Neuronal stem cell (in vitro differentiated cells): ENCODE measurements at regions not wholly inside any gene's neighbourhood (a gene's known extent, or its start where the extent isn't known, plus 50 kb on each side); places are given as distances from the start of the nearest gene placed in this dataset.
"Not testable (repeated sequence)": the region's sequence is repeated elsewhere in the genome, so short reads cannot be mapped to it uniquely, and the experiment has no call there.

Source experiments
- DNase-seq: peaks from one replicate; pipeline ENCODE4 v3.0.0-alpha.2; 2013; ENCODE audit warnings: low spot score
- H2AFZ ChIP-seq: one replicate; pipeline ENCODE4 v1.6.1; 2013; ENCODE audit warnings: mild to moderate bottlenecking, low read length, inconsistent platforms
- H2AK5ac ChIP-seq: 2 replicates; pipeline ENCODE4 v1.6.1; 2013; ENCODE audit warnings: low read depth, mild to moderate bottlenecking, inconsistent platforms, low read length, moderate library complexity, mixed read lengths
- H2BK120ac ChIP-seq: 2 replicates; pipeline ENCODE4 v1.6.1; 2013; ENCODE audit warnings: low read depth, mild to moderate bottlenecking, inconsistent platforms, low read length, moderate library complexity, mixed read lengths
- H2BK12ac ChIP-seq: one replicate; pipeline ENCODE4 v1.6.1; 2013; ENCODE audit warnings: low read length, inconsistent platforms
- H2BK15ac ChIP-seq: 2 replicates; pipeline ENCODE4 v1.6.1; 2013; ENCODE audit warnings: mild to moderate bottlenecking, low read length, inconsistent platforms, mixed read lengths
- H2BK5ac ChIP-seq: one replicate; pipeline ENCODE4 v1.6.1; 2013; ENCODE audit warnings: inconsistent platforms, mild to moderate bottlenecking, low read length, moderate library complexity
- H3K14ac ChIP-seq: one replicate; pipeline ENCODE4 v1.6.1; 2013; ENCODE audit warnings: low read length, inconsistent platforms
- H3K18ac ChIP-seq: 2 replicates; pipeline ENCODE4 v1.6.1; 2013; ENCODE audit warnings: low read length, inconsistent platforms
- H3K23ac ChIP-seq: 2 replicates; pipeline ENCODE4 v1.6.1; 2013; ENCODE audit warnings: low read depth, mild to moderate bottlenecking, mixed read lengths, low read length, inconsistent platforms; ENCODE audit not compliant: poor library complexity
- H3K27ac ChIP-seq: replicated peaks from 3 replicates; pipeline ENCODE4 v1.5.1; 2013; ENCODE audit warnings: low read length, inconsistent platforms
- H3K27me3 ChIP-seq, 3 experiments: 2 replicates each; pipeline ENCODE4 v1.6.1; 2013; ENCODE audit warnings: low read length in 3 of 3, mild to moderate bottlenecking in 2 of 3, inconsistent platforms in 1 of 3, low read depth in 1 of 3, mixed read lengths in 1 of 3, moderate library complexity in 1 of 3; ENCODE audit not compliant: control insufficient read depth in 3 of 3, insufficient read depth in 3 of 3
- H3K36me3 ChIP-seq, 2 donors: replicated peaks in 1 of 2; 2 replicates each; pipeline ENCODE4 v1.6.1; 2013; ENCODE audit warnings: low read length in 2 of 2; ENCODE audit not compliant: control insufficient read depth in 2 of 2, insufficient read depth in 2 of 2
- H3K4ac ChIP-seq: 2 replicates; pipeline ENCODE4 v1.6.1; 2013; ENCODE audit warnings: inconsistent platforms, mild to moderate bottlenecking, low read length, moderate library complexity
- H3K4me1 ChIP-seq, 2 donors: 1 replicate in 1 of 2; 2 replicates in 1 of 2; pipeline ENCODE4 v1.6.1; 2013; ENCODE audit warnings: low read length in 2 of 2, low read depth in 1 of 2; ENCODE audit not compliant: control insufficient read depth in 2 of 2, insufficient read depth in 1 of 2
- H3K4me2 ChIP-seq: one replicate; pipeline ENCODE4 v1.6.1; 2013; ENCODE audit warnings: mild to moderate bottlenecking, low read length, inconsistent platforms; ENCODE audit not compliant: insufficient read depth, poor library complexity, severe bottlenecking
- H3K4me3 ChIP-seq, 2 donors: 2 replicates each; pipeline ENCODE4 v1.5.1; 2013; ENCODE audit warnings: low read length in 2 of 2, mild to moderate bottlenecking in 2 of 2, inconsistent platforms in 1 of 2, moderate library complexity in 1 of 2
- H3K79me1 ChIP-seq: one replicate; pipeline ENCODE4 v1.6.1; 2013; ENCODE audit warnings: low read depth, mild to moderate bottlenecking, inconsistent platforms, low read length, moderate library complexity
- H3K9ac ChIP-seq: one replicate; pipeline ENCODE4 v1.6.1; 2013; ENCODE audit warnings: mild to moderate bottlenecking, low read depth, low read length, inconsistent platforms; ENCODE audit not compliant: poor library complexity
- H3K9me3 ChIP-seq, 2 donors: replicated peaks in 1 of 2; 2 replicates each; pipeline versions ENCODE3 to v1.6.1; 2013; ENCODE audit warnings: low read length in 2 of 2, mild to moderate bottlenecking in 2 of 2, inconsistent platforms in 1 of 2, low read depth in 1 of 2, mixed read lengths in 1 of 2, moderate library complexity in 1 of 2; ENCODE audit not compliant: control insufficient read depth in 2 of 2, insufficient read depth in 1 of 2
- H4K8ac ChIP-seq: one replicate; pipeline ENCODE4 v1.6.1; 2013; ENCODE audit warnings: low read depth, mild to moderate bottlenecking, inconsistent platforms, low read length, moderate library complexity
- H4K91ac ChIP-seq: one replicate; pipeline ENCODE4 v1.6.1; 2013; ENCODE audit warnings: low read length, low read depth, mild to moderate bottlenecking, inconsistent platforms; ENCODE audit not compliant: poor library complexity
- WGBS, 2 donors: extraction: QIAGEN DNeasy Blood & Tissue Kit; methylation state at CpG; one replicate each; pipeline ENCODE4 v1.1.7; 2013; ENCODE audit warnings: missing lambda C conversion rate in 2 of 2, mixed read lengths in 1 of 2; ENCODE audit not compliant: insufficient read length in 2 of 2, insufficient replicate concordance in 1 of 2; ENCODE audit errors: extremely low coverage in 2 of 2; 5-methylcytosine and 5-hydroxymethylcytosine counted together

DNA sequence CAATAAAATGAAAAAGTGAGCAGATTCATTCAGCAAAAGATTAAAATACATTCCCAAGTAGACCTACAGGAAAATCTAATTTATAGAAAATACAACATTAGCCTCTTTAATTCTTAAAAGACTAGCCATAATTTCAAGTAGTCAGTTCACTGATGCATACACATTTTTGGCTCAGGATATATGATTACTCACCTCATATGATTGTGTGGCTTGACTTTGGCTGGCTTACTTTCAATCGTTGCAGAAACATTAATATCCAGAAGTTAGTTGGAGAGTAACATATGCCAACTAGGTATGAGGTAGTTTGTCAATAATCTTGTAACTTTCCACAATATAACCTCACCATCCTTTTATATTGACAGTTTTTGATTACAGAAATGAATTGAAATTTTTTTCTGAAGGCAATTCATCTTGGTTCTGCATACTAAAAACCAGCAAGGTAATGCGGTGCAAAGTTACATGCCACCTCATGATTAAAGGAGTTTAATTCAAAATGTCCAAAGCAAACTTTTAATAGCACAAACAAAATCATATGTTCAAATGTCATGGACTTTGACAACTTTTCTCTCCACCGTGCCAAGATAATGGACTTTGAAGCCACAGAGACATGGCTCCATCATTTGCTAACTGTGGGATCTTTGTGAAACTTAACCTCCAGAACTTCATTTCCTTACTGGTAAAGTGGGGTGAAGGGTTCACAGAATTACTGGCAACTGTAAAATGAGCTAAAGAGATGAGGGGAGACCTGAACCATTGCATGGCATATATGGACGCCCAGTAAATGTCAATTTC lies 76.6 kb upstream of the PAM start:
- Histone ChIP-seq H3K4me3 (no peak overlapping the region), H4K91ac (no peak overlapping the region), H2BK120ac (no peak overlapping the region), H2AFZ (no peak overlapping the region), H3K9ac (no peak overlapping the region), H2BK5ac (no peak overlapping the region), H2BK12ac (no peak overlapping the region), H3K4me1 (no peaks in the 10 kb centered on the region), H3K79me1 (no peaks in the 10 kb centered on the region), H3K4me2 (no peak overlapping the region), H3K27ac (no peak overlapping the region), H3K9me3 (no peaks in the 10 kb centered on the region), H3K4ac (no peak overlapping the region), H3K27me3 (no peaks in the 10 kb centered on the region), H3K14ac (no peak overlapping the region), H2BK15ac (no peak overlapping the region), H3K18ac (no peak overlapping the region), H4K8ac (no peak overlapping the region), H3K23ac (no peak overlapping the region), H2AK5ac (no peak overlapping the region), H3K36me3 (no peaks in the 10 kb centered on the region)
- no peak for DNase-seq
- WGBS, 2 donors: no CpG with 5 or more reads among the region's 4 CpGs

DNA sequence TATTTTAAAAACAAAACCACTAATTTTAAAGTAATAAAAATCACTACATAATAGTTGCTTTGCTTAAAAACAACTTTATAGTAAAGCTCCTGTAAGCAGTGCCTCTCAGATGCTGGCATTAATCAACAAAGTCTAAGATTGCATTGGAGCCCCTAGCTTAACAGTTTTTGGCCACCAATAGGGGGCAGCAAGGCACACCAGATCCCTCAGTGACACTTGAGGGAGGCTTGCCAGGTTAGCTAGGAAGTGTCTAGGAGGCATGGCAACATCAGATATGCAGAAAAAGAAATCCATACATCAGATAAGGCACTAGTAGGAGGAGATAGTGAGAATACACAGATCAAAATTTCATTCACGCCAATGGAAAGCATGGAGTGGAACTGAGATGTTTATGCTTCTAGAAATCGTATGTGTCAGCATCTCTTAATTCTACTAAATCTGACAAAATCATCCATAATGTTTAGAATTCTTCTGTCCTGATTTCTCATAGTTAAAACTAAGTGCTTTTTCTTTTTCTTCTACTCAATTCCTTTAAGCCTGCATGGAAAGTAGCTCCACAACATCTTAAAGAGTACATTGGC lies 73.6 kb upstream of the PAM start:
- no CpG with 5 or more reads among the region's 2 CpGs for WGBS, 2 donors
- Histone ChIP-seq H3K4me1 (no peaks in the 10 kb centered on the region), H3K27ac (no peak overlapping the region), H3K27me3 (no peaks in the 10 kb centered on the region), H2BK120ac (no peak overlapping the region), H3K79me1 (no peaks in the 10 kb centered on the region), H2BK15ac (no peak overlapping the region), H2BK12ac (no peak overlapping the region), H3K36me3 (no peaks in the 10 kb centered on the region), H3K23ac (no peak overlapping the region), H3K14ac (no peak overlapping the region), H3K4me3 (no peak overlapping the region), H2AK5ac (no peak overlapping the region), H3K9ac (no peak overlapping the region), H3K9me3 (no peaks in the 10 kb centered on the region), H3K18ac (no peak overlapping the region), H2BK5ac (no peak overlapping the region), H2AFZ (peak overlapping the region; percentile 4), H4K8ac (no peak overlapping the region), H3K4ac (no peak overlapping the region), H3K4me2 (no peak overlapping the region), H4K91ac (no peak overlapping the region)
- DNase-seq: peak; percentile 65

DNA sequence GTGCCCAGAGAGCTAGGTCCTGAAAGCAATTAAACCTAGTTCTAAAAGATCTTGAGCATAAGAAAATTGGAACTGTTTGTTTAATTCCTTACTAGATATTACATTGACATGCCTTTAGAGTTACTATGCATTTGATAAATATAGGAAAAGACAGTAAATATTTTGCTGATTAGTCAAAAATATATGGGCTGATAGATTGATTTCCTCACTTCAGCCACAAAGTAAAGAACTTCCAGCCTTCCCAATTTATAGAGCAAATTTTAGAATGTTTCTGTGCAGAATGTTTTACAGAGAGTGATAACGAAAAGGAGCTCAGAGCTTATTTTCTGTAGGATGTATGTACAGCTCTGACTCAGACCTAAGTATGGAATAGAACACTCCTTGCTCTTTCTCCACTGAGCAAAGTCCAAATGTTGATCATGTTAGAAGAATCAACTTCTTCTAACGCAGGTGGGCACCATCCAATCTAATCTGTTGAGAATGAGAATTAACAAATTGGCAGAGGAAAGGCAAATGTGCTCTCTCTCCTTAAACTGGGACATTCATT lies 72.9 kb upstream of the PAM start:
- Histone ChIP-seq H2BK5ac (no peak overlapping the region), H2AFZ (peak overlapping the region; percentile 12), H2BK12ac (no peak overlapping the region), H3K23ac (no peak overlapping the region), H3K14ac (no peak overlapping the region), H3K27ac (no peak overlapping the region), H3K27me3 (no peaks in the 10 kb centered on the region), H4K8ac (no peak overlapping the region), H3K9me3 (no peaks in the 10 kb centered on the region), H3K9ac (no peak overlapping the region), H3K4me3 (no peak overlapping the region), H3K4ac (no peak overlapping the region), H3K4me2 (no peak overlapping the region), H3K79me1 (no peaks in the 10 kb centered on the region), H2AK5ac (no peak overlapping the region), H2BK120ac (no peak overlapping the region), H3K4me1 (no peaks in the 10 kb centered on the region), H3K36me3 (no peaks in the 10 kb centered on the region), H2BK15ac (no peak overlapping the region), H4K91ac (no peak overlapping the region), H3K18ac (no peak overlapping the region)
- WGBS, 2 donors: no CpG with 5 or more reads among the region's 2 CpGs
- no peak for DNase-seq

DNA sequence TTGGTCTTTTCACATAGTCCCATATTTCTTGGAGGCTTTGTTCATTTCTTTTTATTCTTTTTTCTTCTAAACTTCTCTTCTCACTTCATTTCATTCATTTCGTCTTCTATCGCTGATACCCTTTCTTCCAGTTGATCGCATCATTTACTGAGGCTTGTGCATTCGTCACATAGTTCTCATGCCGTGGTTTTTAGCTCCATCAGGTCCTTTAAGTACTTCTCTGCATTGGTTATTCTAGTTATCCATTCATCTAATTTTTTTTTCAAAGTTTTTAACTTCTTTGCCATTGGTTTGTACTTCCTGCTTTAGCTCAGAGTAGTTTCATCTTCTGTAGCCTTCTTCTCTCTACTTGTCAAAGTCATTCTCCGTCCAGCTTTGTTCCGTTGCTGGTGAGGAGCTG lies 67.0 kb upstream of the PAM start:
- not testable (repeated sequence) for H3K14ac ChIP-seq, H3K27me3 ChIP-seq, H2BK15ac ChIP-seq, H3K4me1 ChIP-seq, H2BK12ac ChIP-seq, H3K23ac ChIP-seq, H3K18ac ChIP-seq, H4K91ac ChIP-seq, H4K8ac ChIP-seq, H2BK120ac ChIP-seq, H3K27ac ChIP-seq, H2BK5ac ChIP-seq, H3K4me2 ChIP-seq, DNase-seq, H3K4me3 ChIP-seq, H2AK5ac ChIP-seq, H3K9me3 ChIP-seq, H3K4ac ChIP-seq, H3K9ac ChIP-seq, H3K79me1 ChIP-seq, H3K36me3 ChIP-seq, H2AFZ ChIP-seq
- no CpG with 5 or more reads among the region's 7 CpGs for WGBS, 2 donors
